GM12875 (cell line): ENCODE measurements at regions not wholly inside any gene's neighbourhood (a gene's known extent, or its start where the extent isn't known, plus 50 kb on each side); places are given as distances from the start of the nearest gene placed in this dataset.
"Not testable (repeated sequence)": the region's sequence is repeated elsewhere in the genome, so short reads cannot be mapped to it uniquely, and the experiment has no call there.

Experiments used
- H3K4me3 ChIP-seq: one replicate; pipeline ENCODE4 v1.5.1; 2011; ENCODE audit warnings: low read depth, low read length, control low read depth
- CTCF ChIP-seq: IDR thresholded peaks from 2 replicates; pipeline ENCODE4 v1.5.1; 2011; ENCODE audit warnings: low read depth, mild to moderate bottlenecking, control low read depth, inconsistent platforms, low read length, moderate library complexity, borderline replicate concordance; ENCODE audit not compliant: insufficient read depth

GRCh38 chr4:79250887-79251286 is 75.0 kb downstream of the NAA11 start:
- no peak for TF ChIP-seq CTCF
- H3K4me3 ChIP-seq = no peak overlapping the region

- TF ChIP-seq CTCF = no peak
- H3K4me3 ChIP-seq = no peak overlapping the region
Observed at GRCh38 chr4:79249881-79250503, 75.9 kb downstream of the NAA11 start.

- TF ChIP-seq CTCF = no peak
- no peak overlapping the region for H3K4me3 ChIP-seq
Observed at GRCh38 chr4:79248610-79249009, 77.3 kb downstream of the NAA11 start.

GRCh38 chr4:79247695-79248394 is 78.0 kb downstream of the NAA11 start:
- no peak for TF ChIP-seq CTCF

GRCh38 chr4:79245200-79245940 is 80.5 kb downstream of the NAA11 start:
- H3K4me3 ChIP-seq = not testable (repeated sequence)

More at GRCh38 chr4:79247695-79248394, 78.0 kb downstream of the NAA11 start:
- no peak overlapping the region for H3K4me3 ChIP-seq

- no peak overlapping the region for H3K4me3 ChIP-seq
- no peak for TF ChIP-seq CTCF
Observed at GRCh38 chr4:79241846-79242245, 84.0 kb downstream of the NAA11 start.

- TF ChIP-seq CTCF = no peak
- H3K4me3 ChIP-seq = no peak overlapping the region
Observed at GRCh38 chr4:79237851-79238250, 88.0 kb downstream of the NAA11 start.
